ENCODE measurements at regions not wholly inside any gene's neighbourhood (a gene's known extent, or its start where the extent isn't known, plus 50 kb on each side); places are given as distances from the start of the nearest gene placed in this dataset.

DNA sequence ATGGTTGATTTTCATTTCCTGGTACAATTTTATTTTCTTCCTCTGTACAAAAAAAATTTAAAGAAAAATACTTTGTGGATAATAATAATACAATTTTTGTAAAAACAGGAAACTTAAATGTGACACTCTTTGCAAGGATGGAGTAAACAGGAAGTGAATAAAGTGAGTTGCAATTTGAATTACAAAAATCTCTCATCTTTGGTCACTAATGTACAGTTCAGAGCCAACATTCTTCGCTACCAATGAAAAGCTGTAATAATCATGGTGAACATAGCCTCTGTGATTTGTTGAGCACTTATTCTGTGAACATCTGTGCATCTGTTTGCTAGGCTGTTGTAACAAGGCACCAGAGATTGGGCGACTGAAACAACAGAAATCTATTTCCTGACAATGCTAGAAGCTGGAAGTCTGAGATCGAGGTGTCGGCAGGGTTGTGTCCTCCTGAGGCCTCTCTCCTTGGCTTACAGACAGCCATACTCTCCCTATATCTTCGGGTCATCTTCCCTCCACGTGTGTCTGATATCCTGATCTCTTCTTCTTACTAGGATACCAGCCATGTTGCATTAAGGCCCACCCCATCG, 295.3 kb upstream of the KLF6 start:
- Histone ChIP-seq H3K4me1 (peaks cover 0 to 16% (median 14%) of the 10 kb centered on the region in 4 donors), H3K36me3 (no peaks in the 10 kb centered on the region), H3K9me3 (no peaks in the 10 kb centered on the region), H3K27ac (no peak overlapping the region), H3K4me3 (no peak overlapping the region), H3K27me3 (no peaks in the 10 kb centered on the region)
- intact Hi-C loops (cut with DNase I) = no loop called here
- 89 to 93% methylated on average over 7 of the region's 7 CpGs for WGBS, 2 donors
- no peak for DNase-seq
- TF ChIP-seq POLR2A (IDR thresholded peaks at IDR 0.05) (no peak), POLR2AphosphoS5 (IDR thresholded peaks at IDR 0.05) (no peak), EP300 (IDR thresholded peaks at IDR 0.05) (no peak), CTCF (IDR thresholded peaks at IDR 0.05) (no peak)

DNA sequence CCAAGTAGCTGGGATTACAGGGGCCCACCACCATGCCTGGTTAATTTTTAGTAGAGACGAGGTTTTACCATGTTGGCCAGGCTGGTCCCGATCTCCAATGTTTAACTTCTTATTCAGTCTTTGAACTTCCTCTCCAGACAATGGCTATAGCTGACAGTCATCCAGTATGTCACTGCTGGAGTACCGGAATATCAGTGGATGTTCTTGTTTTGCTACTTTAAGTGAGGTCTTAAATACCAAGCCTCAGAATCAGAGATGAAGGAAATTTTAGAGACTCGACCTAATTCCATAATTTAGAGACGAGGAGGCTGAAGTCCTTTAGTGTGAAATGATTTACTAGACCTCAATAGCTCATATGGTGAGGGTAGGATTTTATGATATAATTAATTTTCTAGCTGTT, 294.8 kb upstream of the KLF6 start:
- intact Hi-C loops (cut with DNase I) = no loop called here
- H3K27me3 ChIP-seq = no peaks in the 10 kb centered on the region
- WGBS, 2 donors = 73 to 88% methylated on average over 5 of the region's 5 CpGs
- no peak for TF ChIP-seq POLR2A (IDR thresholded peaks at IDR 0.05)
- no peak for TF ChIP-seq CTCF (IDR thresholded peaks at IDR 0.05)
- TF ChIP-seq POLR2AphosphoS5 (IDR thresholded peaks at IDR 0.05) = no peak
- TF ChIP-seq EP300 (IDR thresholded peaks at IDR 0.05) = no peak
- H3K9me3 ChIP-seq = no peaks in the 10 kb centered on the region
- no peak overlapping the region for H3K4me3 ChIP-seq
- peaks cover 0 to 20% (median 17%) of the 10 kb centered on the region in 4 donors for H3K4me1 ChIP-seq
- H3K36me3 ChIP-seq = no peaks in the 10 kb centered on the region
- no peak overlapping the region for H3K27ac ChIP-seq
- DNase-seq = no peak

DNA sequence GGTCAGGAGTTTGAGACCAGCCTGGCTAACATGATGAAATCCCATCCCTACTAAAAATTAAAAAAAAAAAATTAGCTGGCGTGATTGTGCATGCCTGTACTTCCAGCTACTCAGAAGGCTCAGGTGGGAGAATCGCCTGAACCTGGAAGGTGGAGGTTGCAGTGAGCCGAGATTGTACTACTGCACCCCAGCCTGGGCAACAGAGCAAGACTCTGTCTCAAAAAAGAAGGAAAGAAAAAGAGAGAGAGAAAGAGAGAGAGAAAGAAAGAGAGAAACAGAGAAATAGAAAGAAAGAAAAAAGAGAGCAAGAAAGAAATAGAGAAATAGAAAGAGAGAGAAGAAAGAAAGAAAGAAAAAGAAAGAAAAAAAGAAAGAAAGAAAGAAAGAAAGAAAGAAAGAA, 292.8 kb upstream of the KLF6 start:
- TF ChIP-seq CTCF (IDR thresholded peaks at IDR 0.05) = no peak
- no peak for TF ChIP-seq EP300 (IDR thresholded peaks at IDR 0.05)
- no peak for TF ChIP-seq POLR2A (IDR thresholded peaks at IDR 0.05)
- no peak for TF ChIP-seq POLR2AphosphoS5 (IDR thresholded peaks at IDR 0.05)
- Histone ChIP-seq H3K4me1 (peaks cover 0 to 20% (median 16%) of the 10 kb centered on the region in 4 donors), H3K36me3 (no peaks in the 10 kb centered on the region), H3K27me3 (no peaks in the 10 kb centered on the region), H3K4me3 (no peak overlapping the region), H3K27ac (no peak overlapping the region), H3K9me3 (no peaks in the 10 kb centered on the region)
- WGBS, 2 donors = 95 to 96% methylated on average over 3 of the region's 3 CpGs
- intact Hi-C loops (cut with DNase I) = no loop called here
- DNase-seq = no peak

- no peak overlapping the region for H3K27ac ChIP-seq
- no peaks in the 10 kb centered on the region for H3K36me3 ChIP-seq
- no peaks in the 10 kb centered on the region for H3K27me3 ChIP-seq
- H3K4me3 ChIP-seq = no peak overlapping the region
- 96 to 97% methylated on average over 9 of the region's 9 CpGs for WGBS, 2 donors
- H3K9me3 ChIP-seq = no peaks in the 10 kb centered on the region
- TF ChIP-seq CTCF (IDR thresholded peaks at IDR 0.05) = no peak
- TF ChIP-seq EP300 (IDR thresholded peaks at IDR 0.05) = no peak
- TF ChIP-seq POLR2AphosphoS5 (IDR thresholded peaks at IDR 0.05) = no peak
- TF ChIP-seq POLR2A (IDR thresholded peaks at IDR 0.05) = no peak
- intact Hi-C loops (cut with DNase I) = no loop called here
- H3K4me1 ChIP-seq = peaks cover 0 to 20% (median 15%) of the 10 kb centered on the region in 4 donors
- DNase-seq = no peak
Measured at GRCh38 chr10:4076983-4077382, 292.0 kb upstream of the KLF6 start.

DNA sequence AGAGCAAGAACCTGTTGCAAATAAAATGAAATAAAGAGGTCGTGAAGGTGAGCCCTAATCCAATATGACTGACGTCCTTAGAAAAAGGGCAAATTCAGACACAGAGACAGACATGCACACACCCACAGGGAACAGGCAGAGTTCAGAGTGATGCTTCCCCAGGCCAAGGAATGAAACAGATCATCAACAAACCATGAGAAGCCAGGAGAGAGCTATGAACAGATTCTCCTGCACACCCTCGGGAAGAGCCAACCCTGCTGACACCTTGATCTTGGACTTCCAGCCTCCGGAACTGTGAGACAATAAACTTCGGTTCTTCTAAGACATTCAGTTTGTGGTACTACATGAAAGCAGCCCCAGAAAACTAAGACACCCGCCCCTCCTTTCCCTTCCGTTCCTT, 290.4 kb upstream of the KLF6 start:
- Histone ChIP-seq H3K9me3 (no peaks in the 10 kb centered on the region), H3K27ac (peak overlapping the region in 1 of 4 donors; percentile 59), H3K4me3 (no peak overlapping the region), H3K36me3 (no peaks in the 10 kb centered on the region), H3K27me3 (no peaks in the 10 kb centered on the region), H3K4me1 (peaks cover 0 to 18% (median 14%) of the 10 kb centered on the region in 4 donors)
- no peak for DNase-seq
- TF ChIP-seq EP300 (IDR thresholded peaks at IDR 0.05) (no peak), POLR2A (IDR thresholded peaks at IDR 0.05) (no peak), POLR2AphosphoS5 (IDR thresholded peaks at IDR 0.05) (no peak), CTCF (IDR thresholded peaks at IDR 0.05) (no peak)
- 93 to 94% methylated on average over 7 of the region's 7 CpGs for WGBS, 2 donors
- intact Hi-C loops (cut with DNase I) = no loop called here

Data from sigmoid colon (tissue), 6 donors.